ENCODE measurements at regions not wholly inside any gene's neighbourhood (a gene's known extent, or its start where the extent isn't known, plus 50 kb on each side); places are given as distances from the start of the nearest gene placed in this dataset.

GRCh38 chr12:131283191-131283861, 329.6 kb downstream of the ADGRD1 start:
- TF ChIP-seq SP1 (IDR thresholded peaks at IDR 0.05; ENCODE audit: low read depth, low read length): no peak
- TF ChIP-seq SRF (IDR thresholded peaks at IDR 0.05; ENCODE audit: low read depth, low read length): no peak
- no peak for TF ChIP-seq EZH2 (IDR thresholded peaks at IDR 0.05; ENCODE audit: low read depth, low read length, severe bottlenecking)
- no peak for TF ChIP-seq CHD1 (IDR thresholded peaks at IDR 0.05; ENCODE audit: low read depth, low read length)
- TF ChIP-seq, protein P1, sequence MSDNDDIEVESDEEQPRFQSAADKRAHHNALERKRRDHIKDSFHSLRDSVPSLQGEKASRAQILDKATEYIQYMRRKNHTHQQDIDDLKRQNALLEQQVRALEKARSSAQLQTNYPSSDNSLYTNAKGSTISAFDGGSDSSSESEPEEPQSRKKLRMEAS (IDR thresholded peaks at IDR 0.05): no peak
- TF ChIP-seq EP300 (IDR thresholded peaks at IDR 0.05; ENCODE audit: borderline replicate concordance in 1 of 2, low read depth in 2 of 2, low read length in 2 of 2): no peak
- TF ChIP-seq, protein P2, sequence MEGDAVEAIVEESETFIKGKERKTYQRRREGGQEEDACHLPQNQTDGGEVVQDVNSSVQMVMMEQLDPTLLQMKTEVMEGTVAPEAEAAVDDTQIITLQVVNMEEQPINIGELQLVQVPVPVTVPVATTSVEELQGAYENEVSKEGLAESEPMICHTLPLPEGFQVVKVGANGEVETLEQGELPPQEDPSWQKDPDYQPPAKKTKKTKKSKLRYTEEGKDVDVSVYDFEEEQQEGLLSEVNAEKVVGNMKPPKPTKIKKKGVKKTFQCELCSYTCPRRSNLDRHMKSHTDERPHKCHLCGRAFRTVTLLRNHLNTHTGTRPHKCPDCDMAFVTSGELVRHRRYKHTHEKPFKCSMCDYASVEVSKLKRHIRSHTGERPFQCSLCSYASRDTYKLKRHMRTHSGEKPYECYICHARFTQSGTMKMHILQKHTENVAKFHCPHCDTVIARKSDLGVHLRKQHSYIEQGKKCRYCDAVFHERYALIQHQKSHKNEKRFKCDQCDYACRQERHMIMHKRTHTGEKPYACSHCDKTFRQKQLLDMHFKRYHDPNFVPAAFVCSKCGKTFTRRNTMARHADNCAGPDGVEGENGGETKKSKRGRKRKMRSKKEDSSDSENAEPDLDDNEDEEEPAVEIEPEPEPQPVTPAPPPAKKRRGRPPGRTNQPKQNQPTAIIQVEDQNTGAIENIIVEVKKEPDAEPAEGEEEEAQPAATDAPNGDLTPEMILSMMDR (IDR thresholded peaks at IDR 0.05; ENCODE audit: control extremely low read depth in 1 of 3, insufficient read depth in 1 of 3, low read depth in 1 of 3, low read length in 3 of 3): no peak
- no peak for TF ChIP-seq TAF7 (optimal IDR thresholded peaks at IDR 0.05; ENCODE audit: borderline replicate concordance, low read depth, low read length)

Data from H1 (cell line).